LNCaP clone FGC (cell line): ENCODE measurements at regions not wholly inside any gene's neighbourhood (a gene's known extent, or its start where the extent isn't known, plus 50 kb on each side); places are given as distances from the start of the nearest gene placed in this dataset.
A peak's percentile ranks its signal among the peaks of the same experiment; 100 is the strongest.

ENCODE experiments used
- DNase-seq: peaks from one replicate; pipeline ENCODE4 v3.0.0-alpha.2; 2011; ENCODE audit warnings: low read depth
- H3K4me3 ChIP-seq: 2 replicates; pipeline ENCODE4 v1.5.1; 2011; ENCODE audit warnings: mild to moderate bottlenecking, low read depth, low read length, control low read depth
- TF ChIP-seq, protein P1 (sequence below): IDR thresholded peaks from 2 replicates; pipeline ENCODE4 v1.5.1; 2012; ENCODE audit warnings: mild to moderate bottlenecking; ENCODE audit not compliant: control insufficient read depth, insufficient read depth; ENCODE audit errors: extremely low read depth

DNA sequence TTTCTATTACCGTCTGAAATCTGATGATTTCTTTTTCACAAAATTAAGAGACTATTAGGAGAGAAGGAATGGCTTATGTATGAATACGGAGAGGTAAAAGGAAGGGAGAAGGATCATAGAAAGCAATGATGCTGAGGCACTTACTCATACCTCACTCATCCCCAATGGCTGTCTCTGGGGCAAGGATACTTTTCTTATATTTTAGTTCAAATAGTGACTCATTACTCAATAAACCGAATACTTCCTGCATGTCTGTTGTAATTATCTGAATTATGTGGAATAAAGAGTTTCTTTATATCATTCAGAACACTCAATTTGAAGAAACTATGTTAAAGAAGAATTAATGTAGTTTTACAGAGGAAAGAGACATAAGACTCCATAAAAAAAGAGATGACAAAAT lies 284.5 kb upstream of the NUDT12 start:
- no peak for DNase-seq
- TF ChIP-seq, protein P1, sequence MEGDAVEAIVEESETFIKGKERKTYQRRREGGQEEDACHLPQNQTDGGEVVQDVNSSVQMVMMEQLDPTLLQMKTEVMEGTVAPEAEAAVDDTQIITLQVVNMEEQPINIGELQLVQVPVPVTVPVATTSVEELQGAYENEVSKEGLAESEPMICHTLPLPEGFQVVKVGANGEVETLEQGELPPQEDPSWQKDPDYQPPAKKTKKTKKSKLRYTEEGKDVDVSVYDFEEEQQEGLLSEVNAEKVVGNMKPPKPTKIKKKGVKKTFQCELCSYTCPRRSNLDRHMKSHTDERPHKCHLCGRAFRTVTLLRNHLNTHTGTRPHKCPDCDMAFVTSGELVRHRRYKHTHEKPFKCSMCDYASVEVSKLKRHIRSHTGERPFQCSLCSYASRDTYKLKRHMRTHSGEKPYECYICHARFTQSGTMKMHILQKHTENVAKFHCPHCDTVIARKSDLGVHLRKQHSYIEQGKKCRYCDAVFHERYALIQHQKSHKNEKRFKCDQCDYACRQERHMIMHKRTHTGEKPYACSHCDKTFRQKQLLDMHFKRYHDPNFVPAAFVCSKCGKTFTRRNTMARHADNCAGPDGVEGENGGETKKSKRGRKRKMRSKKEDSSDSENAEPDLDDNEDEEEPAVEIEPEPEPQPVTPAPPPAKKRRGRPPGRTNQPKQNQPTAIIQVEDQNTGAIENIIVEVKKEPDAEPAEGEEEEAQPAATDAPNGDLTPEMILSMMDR = no peak
- no peak overlapping the region for H3K4me3 ChIP-seq

DNA sequence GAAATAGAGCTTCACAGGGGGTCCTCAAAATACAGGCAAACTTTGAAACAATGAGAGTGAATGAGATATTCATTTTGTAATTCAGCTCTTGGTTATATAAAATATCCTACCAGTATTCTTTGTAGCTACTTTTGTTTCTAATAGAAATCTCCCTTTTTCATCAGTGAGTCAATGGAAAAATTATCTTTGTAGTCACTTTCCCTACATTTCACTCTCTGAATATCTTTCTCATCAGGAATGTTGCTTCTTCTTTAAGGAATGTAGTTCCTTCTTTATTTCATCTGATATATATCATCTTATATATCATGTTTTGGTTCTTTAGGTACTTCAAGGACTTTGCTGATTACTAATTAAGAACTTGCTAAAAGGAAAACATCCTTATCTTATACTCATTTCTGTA lies 280.3 kb upstream of the NUDT12 start:
- DNase-seq = no peak
- H3K4me3 ChIP-seq = no peak overlapping the region
- TF ChIP-seq, protein P1 = no peak

GRCh38 chr5:103840600-103840999 lies 278.0 kb upstream of the NUDT12 start:
- no peak for DNase-seq
- no peak overlapping the region for H3K4me3 ChIP-seq
- TF ChIP-seq, protein P1 = no peak

DNA sequence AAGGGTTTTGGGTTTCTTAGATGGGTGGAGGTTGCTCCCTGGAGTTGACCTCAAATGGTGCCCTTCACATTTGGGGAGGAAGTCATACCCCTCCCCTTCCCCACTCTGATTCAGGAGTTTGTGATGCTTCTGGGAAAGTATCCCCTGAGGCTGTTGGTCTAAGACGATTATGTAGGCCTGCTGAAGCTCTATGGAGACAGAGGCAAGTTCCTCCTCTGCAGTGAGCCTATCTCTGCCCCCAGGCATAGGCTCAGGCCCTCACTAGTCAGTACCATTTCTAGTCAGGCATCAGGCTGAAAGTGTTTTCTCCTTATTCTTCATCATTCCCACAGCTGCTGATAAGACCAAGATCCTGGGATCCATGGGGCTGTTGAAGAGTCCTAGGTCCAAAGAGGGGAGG lies 271.6 kb upstream of the NUDT12 start:
- DNase-seq = no peak
- H3K4me3 ChIP-seq = no peak overlapping the region
- TF ChIP-seq, protein P1 = no peak

DNA sequence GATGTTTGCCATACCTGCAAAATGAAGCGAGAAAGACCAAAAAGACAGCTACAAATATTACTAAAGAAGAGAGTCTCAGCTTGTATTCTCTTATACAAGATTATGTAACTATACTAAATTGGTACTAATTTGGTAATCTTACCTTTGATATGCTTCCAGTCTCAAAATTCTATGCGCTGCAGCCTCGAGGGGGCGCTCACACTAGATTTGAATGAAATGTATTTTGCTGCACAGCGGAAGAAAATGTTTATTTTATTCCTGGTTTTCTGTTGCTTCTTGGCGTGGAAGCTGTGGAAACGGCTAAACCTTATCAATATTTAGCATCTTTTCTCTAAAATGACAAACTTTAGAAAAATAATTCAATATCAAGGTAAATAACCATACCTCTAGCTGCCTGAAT lies 267.0 kb upstream of the NUDT12 start:
- no peak for DNase-seq
- H3K4me3 ChIP-seq = no peak overlapping the region
- TF ChIP-seq, protein P1 = peak; percentile 47

DNA sequence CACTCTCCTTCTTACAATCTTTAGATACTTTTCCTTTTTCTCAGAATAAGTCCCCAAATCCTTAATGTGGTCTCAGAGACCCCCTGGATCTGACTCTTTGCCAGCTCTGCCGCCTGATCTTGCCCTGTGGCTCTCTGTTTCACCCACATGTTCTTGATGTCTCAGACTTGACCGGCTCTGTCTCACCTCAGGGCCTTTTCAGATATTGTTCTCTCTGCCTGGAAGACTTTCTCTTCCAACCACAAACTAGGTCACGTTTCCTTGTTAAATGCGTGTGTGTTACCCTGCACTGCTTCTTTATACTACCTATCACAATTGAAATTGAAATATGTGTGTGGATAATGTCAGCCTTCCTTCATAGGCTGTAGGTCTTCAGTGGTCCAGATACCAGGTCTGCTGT lies 265.4 kb upstream of the NUDT12 start:
- TF ChIP-seq, protein P1 = no peak
- no peak for DNase-seq
- H3K4me3 ChIP-seq = no peak overlapping the region

DNA sequence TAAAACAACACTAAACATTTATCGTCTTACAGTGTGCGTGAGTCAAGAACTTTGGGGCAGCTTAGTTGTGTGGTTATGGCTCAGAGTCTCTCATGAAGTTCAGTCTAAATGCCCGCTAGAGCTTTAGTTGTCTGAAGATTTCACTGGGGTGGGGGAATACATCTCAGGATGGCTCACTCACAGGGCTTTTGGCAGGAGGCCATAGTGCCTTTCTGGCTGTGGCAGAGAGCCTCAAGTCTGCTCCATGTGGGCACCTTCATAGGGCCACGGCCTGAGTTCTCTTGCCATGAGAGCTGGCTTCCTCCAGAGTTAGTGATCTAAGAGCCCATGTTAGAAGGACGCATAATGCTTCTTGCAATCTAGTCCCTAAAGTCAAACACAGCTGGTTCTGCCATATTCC lies 258.8 kb upstream of the NUDT12 start:
- no peak overlapping the region for H3K4me3 ChIP-seq
- no peak for DNase-seq
- TF ChIP-seq, protein P1 = no peak
